ENCODE measurements at regions not wholly inside any gene's neighbourhood (a gene's known extent, or its start where the extent isn't known, plus 50 kb on each side); places are given as distances from the start of the nearest gene placed in this dataset.

- TF ChIP-seq CTCF (IDR thresholded peaks at IDR 0.05) (no peak), EP300 (IDR thresholded peaks at IDR 0.05) (no peak), POLR2A (IDR thresholded peaks at IDR 0.05) (no peak)
Measured at GRCh38 chr9:97771641-97772040, 74.5 kb upstream of the XPA start.

All from tibial nerve (tissue), 4 donors.